Activated CD8-positive, alpha-beta memory T cell treated with anti-CD3 and anti-CD28 coated beads for 1 hour (primary cell): ENCODE measurements at regions not wholly inside any gene's neighbourhood (a gene's known extent, or its start where the extent isn't known, plus 50 kb on each side); places are given as distances from the start of the nearest gene placed in this dataset.
"Not testable (repeated sequence)": the region's sequence is repeated elsewhere in the genome, so short reads cannot be mapped to it uniquely, and the experiment has no call there.

Experiments used
- DNase-seq, 2 donors: peaks; one replicate each; pipeline ENCODE4 v3.0.0-alpha.2; 2020; ENCODE audit warnings: low read depth in 1 of 2; ENCODE audit errors: extremely low read depth in 1 of 2

DNA sequence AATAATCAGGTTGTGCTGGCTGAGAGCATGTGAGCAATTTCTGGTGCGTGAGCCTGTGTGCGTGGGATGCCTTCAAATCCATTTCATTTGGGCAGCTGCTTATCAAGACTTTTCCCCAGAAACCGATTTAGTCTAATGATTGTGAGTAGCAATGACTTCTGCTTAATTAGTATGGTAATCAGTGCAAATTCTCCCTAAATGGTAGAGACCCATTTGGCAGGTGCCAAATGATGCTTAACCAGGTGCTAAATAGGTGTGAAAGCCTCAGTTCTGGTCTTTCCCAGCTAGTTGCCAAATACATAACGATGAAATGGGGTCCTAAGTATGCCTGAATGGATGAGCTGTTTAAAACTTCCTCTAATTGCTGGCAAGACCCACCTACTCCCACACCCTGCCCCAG, 248.4 kb upstream of the CCDC196 start:
- DNase-seq: no peak

- no peak for DNase-seq
These were observed 247.2 kb upstream of the CCDC196 start for GRCh38 chr14:66238969-66239368.

DNA sequence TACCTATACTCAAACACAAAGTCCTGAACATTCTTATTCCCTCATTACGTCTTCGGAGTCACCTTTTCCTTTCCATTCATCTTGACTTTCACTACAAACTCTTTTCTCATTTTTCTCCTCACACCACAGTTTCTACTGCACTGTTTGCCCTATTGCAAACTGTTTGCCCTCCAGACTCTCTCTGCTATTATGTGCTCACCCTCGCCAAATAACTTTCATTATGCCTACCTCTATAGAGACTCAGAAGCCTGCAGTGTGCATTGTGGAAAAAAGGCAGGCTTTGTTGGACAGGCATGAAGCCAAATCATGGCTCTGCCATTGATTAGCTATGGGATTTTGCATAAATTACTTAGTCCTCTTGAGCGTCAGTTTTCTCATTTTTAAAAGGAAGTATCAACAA, 246.6 kb upstream of the CCDC196 start:
- no peak for DNase-seq

DNA sequence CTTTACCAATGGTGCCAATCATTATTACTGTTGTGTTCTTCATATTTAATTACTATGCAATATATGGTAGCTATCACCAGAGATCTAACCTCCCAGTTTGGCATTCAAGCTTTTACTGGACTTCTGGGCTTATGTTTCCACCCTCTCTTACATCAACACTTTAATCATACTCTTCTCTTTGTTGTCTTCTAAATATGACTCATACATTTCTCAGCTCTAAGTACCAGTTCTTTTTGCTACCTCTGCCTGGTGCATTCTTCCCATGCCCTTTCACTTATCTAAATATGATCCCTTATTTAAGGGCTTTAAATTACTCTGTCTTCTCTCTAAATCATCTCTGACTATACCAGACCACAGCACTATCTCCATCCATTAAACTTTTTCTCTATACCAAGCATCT, 246.1 kb upstream of the CCDC196 start:
- no peak for DNase-seq

DNA sequence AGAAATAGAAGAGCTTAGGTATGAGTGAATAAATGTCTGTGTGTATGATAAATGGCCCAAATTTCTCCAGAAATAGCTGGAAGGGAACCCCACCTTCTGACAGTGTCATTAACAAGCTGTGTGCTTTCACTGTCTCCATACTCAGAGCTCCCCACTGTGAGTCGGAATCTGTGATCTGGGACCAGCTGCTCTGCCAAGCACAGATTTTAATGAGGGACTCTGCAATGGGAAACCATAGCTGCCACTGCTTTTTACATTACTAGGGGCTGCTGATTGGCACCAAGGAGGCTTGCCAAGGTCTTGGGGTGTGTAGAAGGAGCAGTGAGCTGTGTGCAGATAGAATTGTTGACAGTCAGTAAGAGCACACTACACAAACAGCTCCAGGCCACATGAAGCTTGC, 244.2 kb upstream of the CCDC196 start:
- DNase-seq: no peak

DNA sequence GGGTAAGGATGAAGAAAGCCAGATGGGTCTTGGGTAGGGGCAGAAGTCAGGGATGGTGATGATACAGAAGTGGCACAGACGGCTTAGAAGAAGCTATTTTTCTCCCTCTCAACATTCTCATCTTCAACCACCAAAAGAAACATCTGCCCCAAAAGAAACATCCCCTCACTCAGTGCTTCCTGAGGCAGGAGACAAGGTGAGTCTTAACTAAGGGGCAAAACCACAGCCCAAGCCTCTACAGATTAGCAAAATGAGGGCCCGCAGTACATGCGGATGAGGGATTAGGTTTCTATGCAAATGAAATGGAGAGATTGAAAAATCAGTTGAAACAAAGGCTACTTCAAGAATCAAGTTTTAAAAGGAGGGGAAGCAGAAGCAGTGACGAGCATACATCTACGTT, 241.3 kb upstream of the CCDC196 start:
- DNase-seq: no peak

DNA sequence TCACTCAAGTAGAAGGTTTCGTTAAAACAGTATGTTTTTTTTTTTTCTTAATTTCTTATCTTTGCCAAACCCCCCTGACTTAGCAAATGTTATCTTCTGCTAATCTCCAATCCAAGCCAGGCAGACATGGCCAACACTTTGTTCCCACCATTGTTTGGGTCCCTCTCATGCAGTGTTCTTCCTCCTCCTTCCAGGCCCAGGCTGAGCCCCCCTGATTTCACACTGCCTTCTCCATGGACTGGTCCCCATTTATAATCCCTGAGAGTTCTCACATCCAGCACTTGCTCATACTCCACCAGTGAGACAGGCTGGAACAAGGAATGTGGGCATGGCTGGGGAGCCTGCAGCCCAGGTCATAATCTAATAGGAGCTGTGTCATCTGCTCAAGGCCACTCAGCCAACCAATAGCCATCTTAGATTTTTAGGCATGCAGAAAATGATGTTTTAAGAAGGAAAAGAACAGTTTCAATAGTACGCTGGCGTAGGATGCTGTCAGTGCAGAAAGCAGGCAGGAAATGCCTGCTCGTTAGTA, 238.4 kb upstream of the CCDC196 start:
- no peak for DNase-seq

DNA sequence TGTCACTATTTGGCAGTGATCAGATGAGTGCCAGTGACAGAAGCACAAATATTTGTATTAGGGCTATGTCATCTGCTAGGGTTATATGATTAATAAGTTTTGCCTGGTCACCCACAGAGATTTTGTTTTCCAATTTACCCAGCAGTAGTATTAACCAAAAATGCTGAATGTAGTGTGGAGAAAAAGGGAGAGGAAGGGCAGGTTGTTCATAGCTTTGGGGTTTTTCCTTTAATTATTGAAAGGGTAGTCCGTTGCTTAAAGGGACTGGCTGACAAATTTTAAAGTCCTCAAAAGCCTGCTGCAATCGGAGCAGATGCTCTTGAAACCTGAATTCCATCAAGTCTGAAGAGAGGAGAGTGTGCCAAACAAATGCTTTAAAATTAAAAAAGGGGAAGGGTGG, 237.9 kb upstream of the CCDC196 start:
- DNase-seq: no peak

DNA sequence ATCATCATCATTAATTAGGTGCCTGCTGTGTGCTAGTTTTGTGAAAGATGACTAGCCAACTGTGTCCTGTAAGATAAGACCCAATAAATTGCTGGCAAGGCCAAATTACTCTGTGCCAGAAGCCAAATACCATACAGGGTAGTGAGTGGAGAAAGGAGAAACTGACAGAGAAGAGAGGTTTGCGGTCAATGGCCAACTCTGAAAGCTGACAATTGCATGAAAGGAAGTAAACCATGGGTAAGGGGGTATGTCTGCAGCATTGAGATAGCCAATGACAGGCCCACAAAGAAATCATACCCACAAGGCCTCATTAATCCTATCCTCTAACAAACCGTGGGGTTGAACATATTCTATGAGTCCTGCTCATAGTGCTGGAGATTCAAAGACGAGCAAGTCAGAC, 236.6 kb upstream of the CCDC196 start:
- no peak for DNase-seq

GRCh38 chr14:66254038-66254437, 232.1 kb upstream of the CCDC196 start:
- no peak for DNase-seq

- DNase-seq: no peak
These were observed 217.3 kb upstream of the CCDC196 start for GRCh38 chr14:66268802-66269334.

GRCh38 chr14:66272221-66272620, 213.9 kb upstream of the CCDC196 start:
- no peak for DNase-seq

- DNase-seq: no peak
These were observed 212.8 kb upstream of the CCDC196 start for GRCh38 chr14:66273261-66273832.

- DNase-seq: not testable (repeated sequence)
These were observed 207.8 kb upstream of the CCDC196 start for GRCh38 chr14:66278418-66278817.

GRCh38 chr14:66281036-66281776, 205.0 kb upstream of the CCDC196 start:
- no peak for DNase-seq

- DNase-seq: no peak
These were observed 201.8 kb upstream of the CCDC196 start for GRCh38 chr14:66284346-66284745.

DNA sequence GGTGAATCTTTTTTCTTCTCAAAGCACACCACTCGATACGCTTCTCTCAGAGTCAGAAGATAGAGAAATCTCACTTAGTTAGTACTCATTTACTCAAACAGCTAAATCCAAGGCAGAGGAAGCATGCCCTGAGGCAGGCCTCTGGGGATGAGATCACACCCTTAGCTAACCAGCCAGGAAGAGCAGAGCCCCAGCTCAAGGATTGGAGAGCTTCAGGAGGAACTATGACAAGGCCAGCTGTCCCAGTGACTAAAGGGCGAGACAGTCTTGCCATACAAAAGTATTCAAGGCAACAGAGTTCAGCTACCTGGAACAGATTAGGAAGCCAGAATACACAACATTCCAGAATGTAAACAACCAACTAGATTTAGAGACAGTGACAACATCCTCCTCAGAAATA, 197.7 kb upstream of the CCDC196 start:
- no peak for DNase-seq

- DNase-seq: no peak
These were observed 194.4 kb upstream of the CCDC196 start for GRCh38 chr14:66291756-66292155.

DNA sequence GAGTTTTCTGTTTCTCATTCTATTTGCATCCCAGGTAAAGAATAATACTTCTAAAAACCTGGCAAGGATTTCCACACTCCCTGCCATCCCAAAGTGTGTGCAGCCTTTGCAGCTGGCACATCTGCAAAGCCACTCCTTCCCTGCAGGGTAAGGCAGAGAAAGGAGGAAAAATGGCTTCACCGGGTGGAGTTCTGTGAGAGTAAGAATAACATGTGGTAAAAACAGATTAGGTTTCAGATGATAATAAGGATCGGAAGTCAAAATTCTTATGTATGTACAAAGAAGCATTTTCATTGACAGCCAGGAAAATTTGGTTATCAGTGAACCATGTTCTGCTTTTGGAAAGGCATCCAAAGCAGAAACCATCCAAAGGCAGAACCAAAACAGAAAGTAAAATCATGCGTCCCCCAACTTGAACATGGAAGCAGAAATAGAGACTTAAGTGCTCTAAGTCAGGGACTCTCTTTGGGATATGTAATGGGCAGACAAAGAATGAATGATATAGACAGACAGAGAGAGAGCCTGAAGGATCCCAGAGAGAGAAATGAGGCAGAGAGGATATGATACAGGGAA, 192.6 kb upstream of the CCDC196 start:
- DNase-seq: no peak

- DNase-seq: no peak
These were observed 190.8 kb upstream of the CCDC196 start for GRCh38 chr14:66295386-66295785.

- no peak for DNase-seq
These were observed 185.3 kb upstream of the CCDC196 start for GRCh38 chr14:66300886-66301285.

GRCh38 chr14:66306101-66306500, 180.1 kb upstream of the CCDC196 start:
- DNase-seq: no peak
